ENCODE measurements at regions not wholly inside any gene's neighbourhood (a gene's known extent, or its start where the extent isn't known, plus 50 kb on each side); places are given as distances from the start of the nearest gene placed in this dataset.

GRCh38 chr2:3965953-3966352, 262.6 kb downstream of the DCDC2C start:
- no peak for TF ChIP-seq POLR2A (IDR thresholded peaks at IDR 0.05)
- no peak for TF ChIP-seq CTCF (IDR thresholded peaks at IDR 0.05)

Data from thyroid gland (tissue), 4 donors.